Prostate gland (tissue), 2 donors: ENCODE measurements at regions not wholly inside any gene's neighbourhood (a gene's known extent, or its start where the extent isn't known, plus 50 kb on each side); places are given as distances from the start of the nearest gene placed in this dataset.

Experiments
- POLR2A ChIP-seq: fragments of 450-650 bp; IDR thresholded peaks from one replicate; pipeline ENCODE4 v1.6.1; 2016; ENCODE audit warnings: antibody characterized with exemption, mild to moderate bottlenecking
- TF ChIP-seq, protein P1 (sequence below), 4 experiments: fragments of 200-600 bp in 2 of 4; fragments of 450-650 bp in 2 of 4; sonication (generic) in 2 of 4; IDR thresholded peaks; 1 replicate in 3 of 4; 2 replicates in 1 of 4; pipeline ENCODE4 v1.5.1; 2016 to 2019; ENCODE audit warnings: antibody characterized with exemption in 4 of 4, mild to moderate bottlenecking in 2 of 4, moderate library complexity in 2 of 4

GRCh38 chr5:125207856-125208255, 461.4 kb upstream of the ZNF608 start:
- TF ChIP-seq, protein P1, sequence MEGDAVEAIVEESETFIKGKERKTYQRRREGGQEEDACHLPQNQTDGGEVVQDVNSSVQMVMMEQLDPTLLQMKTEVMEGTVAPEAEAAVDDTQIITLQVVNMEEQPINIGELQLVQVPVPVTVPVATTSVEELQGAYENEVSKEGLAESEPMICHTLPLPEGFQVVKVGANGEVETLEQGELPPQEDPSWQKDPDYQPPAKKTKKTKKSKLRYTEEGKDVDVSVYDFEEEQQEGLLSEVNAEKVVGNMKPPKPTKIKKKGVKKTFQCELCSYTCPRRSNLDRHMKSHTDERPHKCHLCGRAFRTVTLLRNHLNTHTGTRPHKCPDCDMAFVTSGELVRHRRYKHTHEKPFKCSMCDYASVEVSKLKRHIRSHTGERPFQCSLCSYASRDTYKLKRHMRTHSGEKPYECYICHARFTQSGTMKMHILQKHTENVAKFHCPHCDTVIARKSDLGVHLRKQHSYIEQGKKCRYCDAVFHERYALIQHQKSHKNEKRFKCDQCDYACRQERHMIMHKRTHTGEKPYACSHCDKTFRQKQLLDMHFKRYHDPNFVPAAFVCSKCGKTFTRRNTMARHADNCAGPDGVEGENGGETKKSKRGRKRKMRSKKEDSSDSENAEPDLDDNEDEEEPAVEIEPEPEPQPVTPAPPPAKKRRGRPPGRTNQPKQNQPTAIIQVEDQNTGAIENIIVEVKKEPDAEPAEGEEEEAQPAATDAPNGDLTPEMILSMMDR (IDR thresholded peaks at IDR 0.05) = no peak
- TF ChIP-seq POLR2A = no peak
